HEK293 (cell line): ENCODE measurements at regions not wholly inside any gene's neighbourhood (a gene's known extent, or its start where the extent isn't known, plus 50 kb on each side); places are given as distances from the start of the nearest gene placed in this dataset.

Source experiments
- CTCF ChIP-seq: fragments of 450-650 bp; formaldehyde crosslinking; IDR thresholded peaks from 2 replicates; pipeline ENCODE4 v1.5.1; 2016; ENCODE audit warnings: missing biosample characterization, missing genetic modification characterization
- ZNF132 ChIP-seq: fragments of 450-650 bp; formaldehyde crosslinking; IDR thresholded peaks from 2 replicates; pipeline ENCODE4 v1.5.1; 2017; ENCODE audit warnings: missing biosample characterization, missing genetic modification characterization, borderline replicate concordance
- ZNF2 ChIP-seq: fragments of 450-650 bp; formaldehyde crosslinking; IDR thresholded peaks from 2 replicates; pipeline ENCODE4 v1.5.1; 2016; ENCODE audit warnings: missing biosample characterization, missing genetic modification characterization
- TF ChIP-seq, protein P1 (sequence below): sonication (generic); formaldehyde crosslinking; IDR thresholded peaks from 2 replicates; pipeline ENCODE4 v1.8.1; 2022; ENCODE audit warnings: mild to moderate bottlenecking, moderate library complexity, missing genetic modification reagents

DNA sequence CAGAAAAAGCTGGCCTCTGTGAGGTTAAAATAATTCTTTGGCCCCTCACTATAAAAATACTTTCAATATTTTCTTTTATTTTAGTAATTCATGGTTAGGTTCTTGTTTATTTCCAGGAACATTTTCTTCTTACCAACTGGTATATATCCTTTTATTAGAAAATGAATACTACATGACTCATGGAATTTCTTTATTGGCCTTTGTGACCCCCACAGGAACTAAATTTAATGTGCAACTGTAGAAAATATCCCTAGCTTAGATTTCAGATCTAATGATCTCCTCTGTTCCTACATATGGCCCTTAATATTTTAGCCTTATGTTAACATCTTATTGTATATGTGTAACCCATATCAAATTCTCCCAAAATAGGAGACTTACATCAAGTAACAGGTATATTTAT is 429.9 kb downstream of the NR2F1-AS1 start:
- TF ChIP-seq ZNF2 (no peak), ZNF132 (tag by site-specific recombination) (no peak), CTCF (tag by site-specific recombination) (no peak)
- TF ChIP-seq, protein P1, sequence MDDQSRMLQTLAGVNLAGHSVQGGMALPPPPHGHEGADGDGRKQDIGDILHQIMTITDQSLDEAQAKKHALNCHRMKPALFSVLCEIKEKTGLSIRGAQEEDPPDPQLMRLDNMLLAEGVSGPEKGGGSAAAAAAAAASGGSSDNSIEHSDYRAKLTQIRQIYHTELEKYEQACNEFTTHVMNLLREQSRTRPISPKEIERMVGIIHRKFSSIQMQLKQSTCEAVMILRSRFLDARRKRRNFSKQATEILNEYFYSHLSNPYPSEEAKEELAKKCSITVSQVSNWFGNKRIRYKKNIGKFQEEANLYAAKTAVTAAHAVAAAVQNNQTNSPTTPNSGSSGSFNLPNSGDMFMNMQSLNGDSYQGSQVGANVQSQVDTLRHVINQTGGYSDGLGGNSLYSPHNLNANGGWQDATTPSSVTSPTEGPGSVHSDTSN (CRISPR knock-in tag) = no peak
